DMS79 treated with DMSO at 0.1 percent for 48 hours (cell line): ENCODE measurements at regions not wholly inside any gene's neighbourhood (a gene's known extent, or its start where the extent isn't known, plus 50 kb on each side); places are given as distances from the start of the nearest gene placed in this dataset.
"Not testable (repeated sequence)": the region's sequence is repeated elsewhere in the genome, so short reads cannot be mapped to it uniquely, and the experiment has no call there.

Experiments used
- DNase-seq: peaks from one replicate; lab custom pipeline; 2025; lab: John Stamatoyannopoulos, UW

DNA sequence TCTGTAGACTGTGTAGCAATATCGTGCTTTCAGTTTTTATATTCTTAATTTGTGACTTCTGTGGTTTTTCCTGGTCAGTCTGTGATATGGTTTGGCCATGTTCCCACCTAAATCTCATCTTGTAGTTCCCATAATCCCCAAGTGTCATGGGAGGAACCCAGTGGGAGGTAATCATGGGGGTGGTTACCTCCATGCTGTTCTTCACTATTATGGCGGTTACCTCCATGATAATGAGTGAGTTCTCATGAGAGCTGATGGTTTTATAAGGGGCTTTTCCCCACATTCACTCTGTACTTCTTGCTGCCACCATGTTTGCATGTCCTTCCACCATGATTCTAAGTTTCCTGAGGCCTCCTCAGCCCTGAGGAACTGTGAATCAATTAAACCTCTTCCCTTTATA, 169.8 kb downstream of the LEPR start:
- DNase-seq = no peak

GRCh38 chr1:65593516-65593915, 173.0 kb downstream of the LEPR start:
- no peak for DNase-seq

DNA sequence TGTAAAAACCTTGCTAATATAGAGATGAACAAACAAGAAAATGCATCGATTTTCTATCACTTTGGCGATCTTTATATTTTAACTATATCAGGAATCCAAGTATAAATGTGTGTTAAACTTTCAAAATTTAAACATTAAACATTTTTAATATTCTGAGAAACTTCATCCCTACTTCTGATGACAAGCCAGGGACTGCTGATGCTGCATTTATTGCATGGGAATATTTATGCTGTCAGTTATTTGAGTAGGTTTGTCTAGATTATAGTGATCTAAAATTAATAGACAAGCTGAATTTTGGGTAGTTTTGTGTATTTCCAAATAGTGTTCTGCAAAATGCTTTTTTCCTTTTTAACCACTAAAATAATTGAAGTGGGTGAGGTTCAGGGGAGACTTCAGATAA, 175.3 kb downstream of the LEPR start:
- DNase-seq = no peak

- DNase-seq = no peak
Measured at GRCh38 chr1:65596768-65597167, 176.3 kb downstream of the LEPR start.

GRCh38 chr1:65605621-65606020, 185.2 kb downstream of the LEPR start:
- DNase-seq = no peak

DNA sequence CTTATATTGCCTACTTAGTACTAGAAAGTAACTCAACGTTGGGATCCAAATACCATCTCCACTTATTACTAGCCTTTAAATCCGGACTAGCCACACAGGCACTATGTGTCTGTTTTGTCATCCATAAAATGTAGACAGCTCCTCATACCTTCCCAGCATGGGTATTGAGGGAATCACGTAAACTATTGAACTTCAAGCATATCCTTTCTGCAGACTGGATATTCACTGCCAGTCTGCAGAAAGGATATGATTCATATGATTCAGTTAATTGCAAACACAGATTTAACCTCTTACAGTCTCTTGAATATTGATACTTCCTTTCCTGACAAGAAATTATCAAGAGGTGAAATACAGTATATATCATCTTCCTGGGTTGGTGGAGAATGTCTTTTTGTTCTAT, 186.0 kb downstream of the LEPR start:
- no peak for DNase-seq

GRCh38 chr1:65613884-65614283, 178.8 kb upstream of the PDE4B start:
- no peak for DNase-seq

DNA sequence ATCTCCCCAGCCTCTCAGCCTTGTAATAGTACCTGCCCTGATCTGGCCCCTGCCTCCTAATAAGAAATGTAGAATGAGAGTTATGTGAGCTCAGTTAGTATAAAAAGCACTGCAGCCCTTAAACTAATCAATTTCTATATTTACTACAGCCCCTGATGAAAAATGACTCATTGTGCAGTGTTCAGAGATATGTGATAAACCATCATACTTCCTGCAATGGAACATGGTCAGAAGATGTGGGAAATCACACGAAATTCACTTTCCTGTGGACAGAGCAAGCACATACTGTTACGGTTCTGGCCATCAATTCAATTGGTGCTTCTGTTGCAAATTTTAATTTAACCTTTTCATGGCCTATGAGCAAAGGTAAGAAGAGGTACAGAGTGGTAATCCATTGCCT, 176.8 kb upstream of the PDE4B start:
- DNase-seq = no peak

DNA sequence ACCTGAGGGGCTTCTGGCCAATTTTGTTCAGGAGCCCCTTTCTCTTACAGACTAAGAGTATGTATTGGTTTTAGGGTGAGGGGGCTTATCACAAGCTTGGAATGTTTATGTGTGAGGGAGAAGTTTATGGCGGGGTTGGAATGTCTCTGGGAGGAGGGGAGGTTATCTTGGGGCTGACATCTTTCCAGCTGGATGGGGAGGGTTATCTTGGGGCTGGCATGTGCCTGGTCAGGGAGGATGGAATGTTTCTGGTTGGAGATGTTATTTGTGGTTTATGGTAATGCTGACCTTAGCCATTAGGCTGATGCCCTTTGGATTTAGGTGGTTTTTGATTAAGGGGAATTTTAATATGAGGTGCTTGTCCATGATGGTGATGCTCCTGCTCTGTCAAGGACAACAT, 171.0 kb upstream of the PDE4B start:
- not testable (repeated sequence) for DNase-seq

GRCh38 chr1:65623895-65624294, 168.8 kb upstream of the PDE4B start:
- DNase-seq = no peak

- no peak for DNase-seq
Measured at GRCh38 chr1:65625528-65625927, 167.2 kb upstream of the PDE4B start.

DNA sequence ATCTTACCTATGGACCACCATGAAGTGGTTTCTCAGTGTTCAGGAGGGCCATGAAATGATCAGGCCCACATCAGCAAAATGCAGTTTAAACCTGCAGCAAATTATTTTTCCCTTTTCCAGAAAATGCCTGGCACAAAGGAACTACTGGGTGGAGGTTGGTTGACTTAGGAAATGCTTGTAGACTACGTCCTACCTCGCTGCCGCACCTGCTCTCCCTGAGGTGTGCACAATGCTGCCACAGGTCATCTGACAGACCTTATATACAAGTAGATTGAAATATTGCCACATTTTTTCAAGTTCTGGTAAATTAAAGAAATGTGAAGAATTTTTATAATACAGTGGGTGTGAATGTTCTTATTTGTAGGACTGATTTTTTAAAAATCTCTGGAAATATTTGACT, 166.7 kb upstream of the PDE4B start:
- DNase-seq = no peak

DNA sequence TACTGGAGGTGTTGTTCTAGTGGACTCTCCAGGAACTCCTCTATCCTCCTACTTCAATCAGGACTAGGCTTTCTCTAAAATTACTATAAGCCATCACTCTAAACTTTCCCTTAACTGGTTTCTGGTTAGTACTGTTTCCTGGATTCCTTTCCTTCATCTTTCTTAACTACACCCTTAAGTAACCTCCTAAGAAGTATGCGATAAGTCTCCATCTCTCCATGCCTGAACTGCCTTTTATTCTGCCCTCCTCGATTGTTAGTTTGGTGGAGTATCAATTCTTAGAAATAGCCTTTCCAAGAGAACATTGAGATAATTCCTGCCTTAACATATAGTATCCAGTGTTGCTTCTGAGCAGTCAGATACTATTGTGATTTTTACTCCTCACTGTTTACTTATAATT, 162.9 kb upstream of the PDE4B start:
- DNase-seq = no peak

DNA sequence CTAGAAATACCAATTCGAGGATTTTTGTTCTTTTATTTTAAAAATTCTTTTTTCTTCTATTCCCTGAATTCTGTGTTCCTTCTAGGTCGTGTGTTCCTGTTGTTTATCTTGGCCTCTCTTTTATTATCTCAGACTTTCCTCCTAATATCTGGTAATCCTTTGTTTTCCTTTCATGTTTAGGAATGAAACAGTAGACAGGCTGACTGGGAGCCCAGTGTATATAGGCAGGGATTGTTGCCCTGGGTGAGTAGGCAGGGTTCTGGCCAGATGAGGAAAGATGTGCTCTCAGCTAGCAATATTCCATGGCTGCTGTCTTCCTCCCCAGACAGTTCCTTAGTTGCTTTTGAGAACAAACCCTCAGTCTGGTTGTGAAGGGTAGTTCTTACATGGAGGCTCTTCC, 161.8 kb upstream of the PDE4B start:
- no peak for DNase-seq

GRCh38 chr1:65632235-65632634, 160.5 kb upstream of the PDE4B start:
- DNase-seq = no peak

- no peak for DNase-seq
Measured at GRCh38 chr1:65640046-65640445, 152.6 kb upstream of the PDE4B start.

- not testable (repeated sequence) for DNase-seq
Measured at GRCh38 chr1:65649185-65649584, 143.5 kb upstream of the PDE4B start.

DNA sequence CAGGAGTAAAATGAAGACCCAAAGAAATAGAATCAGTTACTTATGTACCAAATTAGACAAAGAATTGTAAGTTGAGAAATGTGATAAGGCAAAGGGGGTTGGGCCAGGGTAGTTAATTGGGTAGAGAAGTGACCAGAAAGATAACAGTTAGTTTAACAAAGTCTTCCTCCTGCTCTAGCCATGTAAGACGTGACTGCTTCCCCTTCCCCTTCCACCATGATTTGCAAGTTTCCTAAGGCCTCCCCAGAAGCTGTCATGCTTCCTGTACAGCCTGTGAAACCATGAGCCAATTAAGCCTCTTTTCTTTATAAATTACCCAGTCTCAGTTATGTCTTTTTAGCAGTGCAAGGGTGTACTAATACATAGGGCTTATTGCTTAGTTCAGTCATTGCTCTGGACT, 142.0 kb upstream of the PDE4B start:
- no peak for DNase-seq

DNA sequence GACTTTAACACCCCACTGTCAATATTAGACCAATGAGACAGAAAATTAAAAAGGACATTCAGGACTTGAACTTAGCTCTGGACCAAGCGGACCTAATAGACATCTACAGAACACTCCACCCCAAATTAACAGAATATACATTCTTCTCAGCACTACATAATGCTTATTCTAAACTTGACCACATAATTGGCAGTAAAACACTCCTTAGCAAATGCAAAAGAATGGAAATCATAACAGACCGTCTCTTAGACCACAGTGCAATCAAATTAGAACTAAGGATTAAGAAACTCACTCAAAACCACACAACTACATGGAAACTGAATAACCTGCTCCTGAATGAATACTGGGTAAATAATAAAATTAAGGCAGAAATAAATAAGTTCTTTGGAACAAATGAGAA, 138.2 kb upstream of the PDE4B start:
- not testable (repeated sequence) for DNase-seq

DNA sequence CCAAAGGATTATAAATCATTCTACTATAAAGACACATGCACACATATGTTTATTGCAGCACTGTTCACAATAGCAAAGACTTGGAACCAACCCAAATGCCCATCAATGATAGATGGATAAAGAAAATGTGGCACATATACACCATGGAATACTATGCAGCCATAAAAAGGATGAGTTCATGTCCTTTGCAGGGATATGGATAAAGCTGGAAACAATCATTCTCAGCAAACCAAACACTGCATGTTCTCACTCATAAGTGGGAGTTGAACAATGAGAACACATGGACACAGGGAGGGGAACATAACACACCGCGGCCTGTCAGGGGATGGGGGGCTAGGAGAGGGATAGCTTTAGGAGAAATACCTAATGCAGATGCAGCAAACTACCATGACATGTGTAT, 135.1 kb upstream of the PDE4B start:
- not testable (repeated sequence) for DNase-seq

- DNase-seq = no peak
Measured at GRCh38 chr1:65658122-65658521, 134.6 kb upstream of the PDE4B start.

GRCh38 chr1:65668368-65668767, 124.3 kb upstream of the PDE4B start:
- no peak for DNase-seq

DNA sequence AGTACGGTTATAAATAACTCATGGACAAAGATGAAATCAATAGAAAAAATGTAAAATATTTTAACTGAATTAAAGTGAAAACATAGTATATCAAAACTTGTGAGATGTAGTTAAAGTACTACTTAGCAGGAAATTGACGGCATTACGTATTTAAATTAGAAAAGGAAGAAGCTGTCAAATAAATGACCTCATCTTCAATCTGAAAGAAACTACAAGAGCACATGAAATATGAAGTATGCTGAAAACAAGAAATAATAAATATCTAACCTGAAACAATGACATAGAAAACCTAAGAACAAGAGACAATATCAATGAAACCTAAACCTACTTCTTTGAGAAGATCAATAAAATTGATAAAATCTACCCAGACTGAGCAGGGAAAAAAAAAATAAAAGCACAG, 122.2 kb upstream of the PDE4B start:
- no peak for DNase-seq

GRCh38 chr1:65674522-65674921, 118.2 kb upstream of the PDE4B start:
- DNase-seq = no peak

- no peak for DNase-seq
Measured at GRCh38 chr1:65679773-65680172, 112.9 kb upstream of the PDE4B start.
